ENCODE measurements at regions not wholly inside any gene's neighbourhood (a gene's known extent, or its start where the extent isn't known, plus 50 kb on each side); places are given as distances from the start of the nearest gene placed in this dataset.

GRCh38 chr1:67589519-67590233, 95.3 kb upstream of the GADD45A start:
- no peak for DNase-seq
- Histone ChIP-seq H3K56ac (ENCODE audit: insufficient read length, low read depth, low read length) (no peak overlapping the region), H3K4ac (ENCODE audit: low read depth, low read length) (no peak overlapping the region), H3K9ac (ENCODE audit: extremely low read depth, insufficient read length, low read length) (no peak overlapping the region), H4K5ac (ENCODE audit: insufficient read length, low read depth, low read length) (no peak overlapping the region), H4K91ac (ENCODE audit: insufficient read length, low read depth, low read length) (no peak overlapping the region), H3K4me1 (ENCODE audit: insufficient read depth, low read length) (0 out of 2 replicates have a peak, but pooled peaks cover 4% of the 10 kb centered on the region), H2AK5ac (ENCODE audit: insufficient read length, low read length) (no peak overlapping the region), H3K23ac (ENCODE audit: insufficient read length, low read depth, low read length) (no peak overlapping the region), H2BK5ac (ENCODE audit: insufficient read length, low read length) (no peak overlapping the region), H3K18ac (ENCODE audit: insufficient read length, low read depth, low read length) (no peak overlapping the region), H4K8ac (replicated peaks; ENCODE audit: insufficient read length, low read depth, low read length) (no peak overlapping the region), H2AFZ (ENCODE audit: low read length) (no peak overlapping the region), H3K79me1 (ENCODE audit: insufficient read depth, low read depth, low read length, poor library complexity, severe bottlenecking) (no peaks in the 10 kb centered on the region), H4K20me1 (ENCODE audit: control insufficient read depth, insufficient read depth, insufficient read length) (no peaks in the 10 kb centered on the region), H3T11ph (ENCODE audit: low read length) (no peak overlapping the region), H3K27me3 (ENCODE audit: insufficient read depth, low read length) (no peaks in the 10 kb centered on the region), H2BK12ac (ENCODE audit: insufficient read length, low read depth, low read length) (no peak overlapping the region), H3K27ac (ENCODE audit: insufficient read length, low read depth, low read length) (no peak overlapping the region), H2BK20ac (ENCODE audit: low read depth, low read length, poor library complexity, severe bottlenecking) (no peak overlapping the region), H2BK120ac (ENCODE audit: low read depth, low read length, poor library complexity, severe bottlenecking) (no peak overlapping the region), H3K9me3 (ENCODE audit: control insufficient read depth, low read depth, low read length) (no peaks in the 10 kb centered on the region), H3K4me2 (ENCODE audit: insufficient read depth, insufficient read length, low read length) (no peak overlapping the region), H2BK15ac (ENCODE audit: low read depth, low read length) (no peak overlapping the region), H3K79me2 (ENCODE audit: insufficient read depth, low read length) (no peaks in the 10 kb centered on the region), H3K14ac (ENCODE audit: insufficient read depth, low read length) (no peak overlapping the region), H3K23me2 (ENCODE audit: insufficient read length, low read depth, low read length, poor library complexity, severe bottlenecking) (no peaks in the 10 kb centered on the region)
- peaks cover 10 to 12% of the 10 kb centered on the region in 2 experiments for H3K4me1 Mint-ChIP-seq
- no peaks in the 10 kb centered on the region for H3K27me3 Mint-ChIP-seq (ENCODE audit: low read depth)
- H3K27ac Mint-ChIP-seq: no peak overlapping the region; a peak in 1 of 7 replicates
- H3K9me3 Mint-ChIP-seq: no peaks in the 10 kb centered on the region
- TF ChIP-seq CTCF (conservative IDR thresholded peaks at IDR 0.05): no peak
- WGBS (ENCODE audit: extremely low coverage, insufficient read length, low lambda C conversion rate): no CpG with 5 or more reads among the region's 8 CpGs
- H3K4me3 Mint-ChIP-seq: no peak overlapping the region
- no peaks in the 10 kb centered on the region for H3K36me3 Mint-ChIP-seq (ENCODE audit: insufficient read depth in 1 of 3, low read depth in 3 of 3)

Data from H9 (cell line).